ENCODE measurements at regions not wholly inside any gene's neighbourhood (a gene's known extent, or its start where the extent isn't known, plus 50 kb on each side); places are given as distances from the start of the nearest gene placed in this dataset.

- TF ChIP-seq CTCF (IDR thresholded peaks at IDR 0.05): no peak
- Histone ChIP-seq H3K36me3 (no peaks in the 10 kb centered on the region), H3K4me3 (no peak overlapping the region), H3K27ac (peak overlapping the region; percentile 36 to 55), H3K9me3 (no peaks in the 10 kb centered on the region), H3K4me1 (peaks cover 0 to 41% (median 22%) of the 10 kb centered on the region in 4 donors), H3K27me3 (no peaks in the 10 kb centered on the region)
- intact Hi-C loops (cut with DNase I; ENCODE audit: low total_unique reads): no loop called here
- DNase-seq: no peak
These were observed 339.4 kb downstream of the MN1 start for GRCh38 chr22:27462190-27462589.

DNA sequence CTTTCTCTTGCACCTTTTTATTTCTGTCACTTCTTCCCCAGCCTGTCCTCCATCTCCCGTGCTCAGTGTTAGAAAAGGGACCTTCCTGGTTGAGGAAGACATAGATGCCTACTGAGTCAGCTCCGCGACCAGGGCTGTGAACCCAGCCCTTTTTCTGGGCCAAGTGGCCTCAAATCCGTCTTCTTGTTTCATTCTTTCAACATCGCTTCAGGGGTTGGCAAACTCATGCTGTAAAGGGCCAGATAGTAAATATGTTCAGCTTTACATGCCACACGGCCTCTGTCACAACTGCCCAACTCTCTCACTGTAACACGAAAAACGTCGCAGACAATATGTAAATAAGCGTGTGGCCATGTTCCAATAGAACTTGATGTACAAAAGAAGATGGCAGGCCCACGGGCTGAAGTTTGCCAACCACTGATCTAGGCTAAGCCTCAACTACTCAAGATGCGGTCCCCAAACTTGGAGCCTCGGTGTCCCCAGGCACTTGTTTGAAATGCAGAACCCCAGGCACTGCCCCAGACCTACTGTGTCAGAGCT lies 338.4 kb downstream of the MN1 start:
- Histone ChIP-seq H3K9me3 (no peaks in the 10 kb centered on the region), H3K36me3 (no peaks in the 10 kb centered on the region), H3K4me3 (no peak overlapping the region), H3K27me3 (no peaks in the 10 kb centered on the region), H3K4me1 (peaks cover 0 to 41% (median 22%) of the 10 kb centered on the region in 4 donors), H3K27ac (no peak overlapping the region)
- TF ChIP-seq CTCF (IDR thresholded peaks at IDR 0.05): no peak
- no peak for DNase-seq
- intact Hi-C loops (cut with DNase I; ENCODE audit: low total_unique reads): no loop called here

DNA sequence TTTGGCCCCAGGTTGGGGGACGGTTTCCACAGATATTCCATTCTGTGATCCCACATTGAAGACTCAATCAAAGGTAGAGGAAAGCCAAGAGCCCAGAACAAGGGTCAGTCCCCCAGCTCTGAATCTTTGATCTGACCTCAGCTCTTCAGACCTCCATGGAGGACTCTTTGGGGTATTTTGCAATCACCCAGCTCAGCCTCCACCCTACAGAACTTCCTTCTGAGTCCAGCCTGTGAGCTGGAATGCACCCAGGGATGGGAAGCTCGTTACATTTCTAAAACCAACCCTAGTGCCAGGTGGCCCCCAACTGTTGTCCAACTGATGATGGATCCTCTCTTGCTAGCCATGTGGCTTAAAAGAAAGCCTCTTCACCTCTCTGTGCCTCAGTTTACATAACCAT lies 335.3 kb downstream of the MN1 start:
- H3K27me3 ChIP-seq: no peaks in the 10 kb centered on the region
- no peak overlapping the region for H3K27ac ChIP-seq
- DNase-seq: peak in 1 of 2 donors; percentile 32
- no peaks in the 10 kb centered on the region for H3K36me3 ChIP-seq
- peaks cover 0 to 18% (median 10%) of the 10 kb centered on the region in 4 donors for H3K4me1 ChIP-seq
- no peaks in the 10 kb centered on the region for H3K9me3 ChIP-seq
- H3K4me3 ChIP-seq: no peak overlapping the region
- intact Hi-C loops (cut with DNase I; ENCODE audit: low total_unique reads): no loop called here
- no peak for TF ChIP-seq CTCF (IDR thresholded peaks at IDR 0.05)

DNA sequence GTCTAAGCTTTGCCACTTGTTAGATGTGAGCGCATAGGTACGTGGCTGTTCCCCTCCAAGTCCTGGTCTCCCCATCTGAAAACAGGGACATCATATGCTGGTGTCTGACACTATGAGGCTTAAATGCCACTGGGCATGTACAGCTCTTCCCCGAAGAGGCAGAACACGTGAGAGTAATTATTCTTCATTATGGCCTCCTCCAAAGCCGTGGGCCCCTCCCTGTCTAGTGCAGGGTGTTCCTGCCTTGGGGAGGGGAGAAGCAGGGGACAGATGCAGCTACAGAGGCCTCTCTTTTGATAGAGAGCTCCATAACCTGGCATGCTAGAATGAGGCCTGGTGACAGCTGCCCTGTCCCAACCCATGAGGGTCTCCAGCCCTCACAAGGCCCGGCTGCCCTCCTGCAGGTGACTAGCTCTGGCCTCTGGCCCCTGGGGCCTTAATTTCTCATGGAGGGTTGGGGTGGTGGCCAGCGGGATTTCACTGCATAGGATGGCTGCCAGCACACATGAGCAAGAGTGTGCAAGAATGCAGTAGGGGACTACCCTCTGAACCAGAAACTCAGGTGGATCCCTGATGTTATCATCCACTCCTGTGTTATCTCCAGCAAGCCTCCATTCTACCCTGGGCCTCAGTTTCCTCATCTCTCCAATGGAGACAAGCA lies 334.6 kb downstream of the MN1 start:
- TF ChIP-seq CTCF (IDR thresholded peaks at IDR 0.05): no peak
- no peaks in the 10 kb centered on the region for H3K9me3 ChIP-seq
- no peak overlapping the region for H3K27ac ChIP-seq
- no peaks in the 10 kb centered on the region for H3K36me3 ChIP-seq
- H3K27me3 ChIP-seq: no peaks in the 10 kb centered on the region
- H3K4me1 ChIP-seq: peaks cover 0 to 12% (median 4%) of the 10 kb centered on the region in 4 donors
- H3K4me3 ChIP-seq: no peak overlapping the region
- DNase-seq: no peak
- intact Hi-C loops (cut with DNase I; ENCODE audit: low total_unique reads): no loop called here

DNA sequence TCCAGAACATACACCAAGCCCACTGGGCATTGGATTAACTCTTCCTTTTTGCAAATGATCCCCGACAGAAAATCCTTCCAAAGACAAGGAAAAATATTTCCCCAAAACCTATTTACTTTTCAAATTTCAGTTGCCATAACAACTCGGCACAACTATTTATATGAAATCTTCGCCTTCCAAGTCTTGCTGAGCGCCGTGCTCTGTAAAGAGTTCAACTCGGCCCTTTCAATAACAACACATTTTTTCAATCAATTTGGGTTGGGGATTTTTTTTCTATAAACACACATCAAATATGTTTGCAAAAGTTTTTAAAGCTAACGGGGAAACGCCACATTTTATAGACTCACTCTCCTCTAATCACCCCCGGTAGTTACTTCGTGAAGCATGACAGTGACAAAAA lies 333.8 kb downstream of the MN1 start:
- DNase-seq: no peak
- TF ChIP-seq CTCF (IDR thresholded peaks at IDR 0.05): no peak
- Histone ChIP-seq H3K27me3 (no peaks in the 10 kb centered on the region), H3K9me3 (no peaks in the 10 kb centered on the region), H3K4me1 (peaks cover 0 to 4% (median 0%) of the 10 kb centered on the region in 4 donors), H3K27ac (no peak overlapping the region), H3K36me3 (no peaks in the 10 kb centered on the region), H3K4me3 (no peak overlapping the region)
- intact Hi-C loops (cut with DNase I; ENCODE audit: low total_unique reads): no loop called here

Data from tibial artery (tissue), 4 donors.